ENCODE measurements at regions not wholly inside any gene's neighbourhood (a gene's known extent, or its start where the extent isn't known, plus 50 kb on each side); places are given as distances from the start of the nearest gene placed in this dataset.

DNA sequence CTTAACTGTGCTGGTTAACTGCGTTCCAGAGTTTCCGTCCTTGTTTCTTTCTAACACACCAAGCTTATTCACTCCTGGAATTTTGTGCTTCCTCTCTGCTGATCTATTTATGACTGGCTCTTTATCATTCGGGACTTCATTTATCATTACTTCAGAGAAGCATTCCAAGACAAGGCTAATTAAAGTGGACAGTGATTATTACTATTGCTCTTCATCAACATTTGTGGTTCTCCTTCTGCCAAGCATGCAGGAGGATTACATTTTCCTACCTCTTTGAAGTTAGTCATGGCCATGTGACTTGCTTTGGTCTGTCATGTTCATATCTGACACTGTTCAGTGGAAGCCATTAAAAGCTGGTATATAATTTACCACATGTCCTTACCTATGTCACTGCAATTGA, 172.4 kb upstream of the AGR3 start:
- DNase-seq, result no peak

DNA sequence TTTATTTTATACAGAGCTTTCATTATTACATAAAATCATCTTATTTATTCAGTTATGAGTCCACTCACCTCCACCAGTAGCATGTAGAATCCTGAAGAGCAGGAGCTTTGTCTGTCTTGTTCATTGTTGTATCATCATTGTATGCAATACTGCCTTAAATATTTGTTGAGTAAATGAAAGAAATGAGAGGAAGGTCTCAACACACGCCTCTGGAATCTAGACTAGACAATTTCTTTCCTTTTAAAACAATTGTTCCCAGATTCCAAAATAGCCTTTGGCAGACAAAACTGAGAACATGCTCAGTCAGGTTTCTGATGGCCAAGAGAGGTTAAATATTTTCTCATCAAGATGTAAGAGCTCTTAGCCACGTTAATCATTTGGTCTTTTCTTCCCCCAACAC, 173.1 kb upstream of the AGR3 start:
- DNase-seq, result no peak

DNA sequence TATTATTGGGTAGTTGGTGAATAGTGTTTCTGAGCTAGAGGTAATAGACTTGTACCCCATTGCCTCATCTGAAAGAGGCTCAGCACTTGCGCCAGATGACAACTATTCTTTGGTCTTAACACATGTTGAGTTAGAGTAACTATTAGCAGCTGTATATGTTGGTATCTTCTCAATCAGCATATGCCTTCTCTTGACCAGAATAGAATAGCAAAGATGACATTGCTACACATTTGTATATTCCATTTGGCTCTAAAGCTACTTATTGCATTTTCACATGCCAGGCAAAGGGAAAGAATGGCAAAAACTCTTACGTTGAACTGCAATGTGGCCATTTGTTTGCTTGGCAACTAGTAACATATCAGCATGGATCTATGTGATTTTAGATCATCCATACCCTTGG, 173.8 kb upstream of the AGR3 start:
- no peak for DNase-seq

GRCh38 chr7:17056491-17057142, 174.8 kb upstream of the AGR3 start:
- no peak for DNase-seq

GRCh38 chr7:17057143-17057509, 175.3 kb upstream of the AGR3 start:
- no peak for DNase-seq

GRCh38 chr7:17058568-17058967, 176.8 kb upstream of the AGR3 start:
- DNase-seq, result no peak

DNA sequence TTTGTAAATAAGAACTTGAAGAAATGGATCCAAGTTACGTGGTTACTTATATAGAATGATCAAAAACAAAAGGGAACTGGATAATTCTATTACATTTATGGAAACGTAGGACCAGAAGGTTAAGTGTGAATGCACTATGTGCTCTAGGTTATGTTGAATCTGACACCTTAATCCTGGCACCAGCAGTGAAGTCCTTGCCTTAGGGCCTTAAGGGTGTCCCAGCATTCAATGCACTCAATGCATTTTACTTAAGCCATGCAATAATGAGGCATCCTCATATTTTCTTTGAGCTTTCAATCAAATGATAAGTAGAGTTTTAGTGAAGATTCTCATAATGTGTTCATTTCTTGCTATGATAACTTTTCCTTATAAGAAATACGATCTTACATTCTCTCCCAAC, 178.3 kb upstream of the AGR3 start:
- no peak for DNase-seq

GRCh38 chr7:17061443-17061842, 179.7 kb upstream of the AGR3 start:
- DNase-seq, result no peak

DNA sequence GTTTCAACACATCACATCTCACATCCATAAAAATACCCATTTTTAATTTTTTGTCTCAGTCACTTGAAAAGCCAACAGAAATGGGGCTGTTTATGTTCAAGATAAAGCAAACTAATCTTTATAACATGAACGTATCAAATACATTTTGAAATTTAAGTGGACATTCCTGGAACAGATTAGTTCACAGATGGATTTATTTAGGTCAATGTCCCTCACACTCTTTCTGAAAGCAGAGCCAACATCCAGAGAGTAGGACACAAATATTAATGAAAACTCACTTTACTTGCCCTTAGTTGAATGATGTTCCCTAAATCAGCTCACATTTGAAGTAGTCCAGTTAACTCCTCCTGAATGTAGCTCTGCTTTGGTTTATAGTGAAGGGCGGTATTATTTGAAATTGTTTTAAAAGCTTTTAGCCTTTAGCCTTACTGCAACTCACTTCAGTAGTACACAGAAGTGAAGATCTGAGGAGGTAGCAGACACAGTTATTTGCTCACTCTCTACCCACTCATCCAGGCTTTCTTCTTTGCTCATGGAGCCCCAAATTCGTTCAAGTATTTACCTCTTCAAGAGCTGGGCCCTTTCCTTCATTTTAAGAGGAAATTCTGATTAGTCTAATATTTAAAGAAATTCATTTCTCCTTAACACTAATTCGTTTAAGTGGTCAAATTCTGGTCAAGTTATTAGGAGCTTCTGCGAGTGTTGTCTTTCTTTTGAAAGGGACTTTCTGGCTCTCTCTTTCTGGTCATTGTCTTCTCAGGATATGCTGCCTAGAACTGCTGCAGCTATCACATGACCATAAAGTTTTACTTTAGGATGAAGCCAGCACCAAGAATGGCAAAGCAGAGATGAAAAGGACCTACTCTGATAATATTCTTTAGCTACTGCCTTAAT, 180.6 kb upstream of the AGR3 start:
- no peak for DNase-seq

DNA sequence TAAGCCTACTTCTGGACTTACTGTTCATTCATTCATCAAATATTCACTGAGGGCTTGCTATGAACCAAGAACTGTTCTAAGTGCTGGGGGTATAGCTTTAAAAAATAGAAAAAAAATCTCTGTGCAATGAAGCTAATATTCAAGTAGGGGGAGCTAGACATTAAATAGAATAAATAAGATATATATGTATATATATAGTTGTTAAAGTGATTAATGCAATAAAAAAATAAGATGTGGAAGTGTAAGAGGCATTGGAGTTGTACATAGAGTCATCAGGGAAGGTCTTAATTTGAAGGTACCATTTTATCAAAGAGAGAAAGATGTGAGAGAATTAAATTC, 181.2 kb upstream of the AGR3 start:
- no peak for DNase-seq

DNA sequence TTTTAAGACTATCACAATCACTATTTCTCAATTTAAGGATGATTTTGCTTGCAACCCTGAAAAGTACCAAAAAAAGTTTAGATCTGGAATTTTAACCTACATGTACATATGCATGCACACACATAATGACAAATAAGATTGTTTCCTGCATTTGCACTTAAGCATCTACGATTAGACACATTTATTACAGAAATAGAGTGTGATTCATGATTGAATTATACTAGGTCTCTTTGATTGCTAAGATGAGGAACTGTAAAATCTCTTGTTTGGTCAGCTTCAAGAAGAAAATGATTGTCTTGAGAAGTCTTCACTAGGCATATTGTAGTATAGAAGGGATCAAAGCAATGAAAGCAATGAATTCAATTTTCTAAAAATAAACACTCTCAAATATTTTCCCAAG, 185.9 kb upstream of the AGR3 start:
- DNase-seq, result no peak

DNA sequence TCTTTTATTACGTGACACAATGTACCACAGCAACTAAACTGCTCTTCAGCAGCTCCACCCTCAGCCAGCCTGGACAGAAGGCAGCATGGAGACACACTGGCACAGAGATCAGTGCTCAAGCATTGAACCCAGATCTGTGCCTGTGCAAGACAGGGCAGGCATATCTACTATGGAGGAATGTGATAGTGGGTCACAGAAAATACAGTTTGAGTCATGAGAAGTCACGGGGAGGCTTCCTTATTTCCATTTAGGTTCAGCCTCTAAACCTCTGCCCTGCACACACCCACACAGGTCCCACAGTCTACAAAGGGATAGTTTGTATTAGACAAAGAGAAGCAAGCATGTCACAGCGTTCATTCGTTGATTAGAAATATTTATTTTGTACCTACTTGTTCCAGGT, 187.4 kb upstream of the AGR3 start:
- DNase-seq, result no peak

DNA sequence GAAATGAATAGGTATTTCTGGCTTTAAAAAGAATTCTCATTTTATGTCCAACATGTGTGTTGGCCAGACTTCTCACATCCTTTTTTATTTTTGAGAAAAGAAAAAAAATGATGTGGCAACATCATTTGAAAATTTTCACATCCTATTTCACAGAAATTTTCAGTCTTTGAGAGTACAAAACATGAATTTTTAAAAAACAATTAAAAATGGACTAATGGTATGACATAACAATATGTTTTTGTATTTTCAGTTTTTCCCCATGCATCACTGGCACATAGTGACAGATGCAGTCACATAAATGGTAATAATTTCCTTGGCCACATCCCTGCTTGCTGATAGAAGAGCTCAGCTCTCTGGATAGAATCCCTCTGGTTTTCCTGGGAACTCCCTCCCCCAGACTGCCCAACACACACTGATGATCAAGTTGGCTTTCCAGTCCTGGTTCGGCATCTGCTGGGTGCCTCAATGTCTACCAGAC, 188.5 kb upstream of the AGR3 start:
- DNase-seq, result no peak

- no peak for DNase-seq
These were observed 190.1 kb upstream of the AGR3 start for GRCh38 chr7:17071866-17072265.

DNA sequence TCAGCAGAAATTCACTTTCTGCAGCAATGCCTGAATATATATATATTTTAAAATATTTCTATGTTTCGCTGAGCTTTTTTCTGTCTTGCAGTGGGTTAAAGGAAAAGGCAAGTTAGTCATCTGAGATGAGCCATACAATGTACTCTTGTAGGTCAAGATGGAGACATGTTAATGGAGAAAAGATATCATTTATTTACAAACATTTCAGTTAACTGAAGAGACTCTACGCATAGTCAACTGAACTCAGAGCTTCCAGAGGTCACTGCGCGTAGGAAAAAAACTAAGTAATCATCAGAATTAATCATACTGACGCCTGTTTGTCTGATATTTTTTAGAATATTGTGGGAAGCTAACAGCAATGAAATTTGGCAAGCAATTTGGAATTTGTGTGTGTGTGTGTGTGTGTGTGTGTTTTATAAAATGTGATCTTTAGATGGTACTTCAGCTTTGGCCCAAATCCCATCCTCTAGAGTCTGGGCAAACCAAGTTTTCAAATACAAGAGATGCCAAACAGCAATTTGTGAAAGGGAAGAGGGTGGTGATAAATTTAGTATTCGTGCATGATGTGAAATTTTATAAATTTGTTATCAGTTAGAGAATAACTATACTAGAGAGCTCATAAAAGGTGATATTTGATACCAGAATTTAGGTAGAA, 193.9 kb upstream of the AGR3 start:
- DNase-seq, result no peak

- DNase-seq, result no peak
These were observed 196.5 kb upstream of the AGR3 start for GRCh38 chr7:17078298-17078697.

DNA sequence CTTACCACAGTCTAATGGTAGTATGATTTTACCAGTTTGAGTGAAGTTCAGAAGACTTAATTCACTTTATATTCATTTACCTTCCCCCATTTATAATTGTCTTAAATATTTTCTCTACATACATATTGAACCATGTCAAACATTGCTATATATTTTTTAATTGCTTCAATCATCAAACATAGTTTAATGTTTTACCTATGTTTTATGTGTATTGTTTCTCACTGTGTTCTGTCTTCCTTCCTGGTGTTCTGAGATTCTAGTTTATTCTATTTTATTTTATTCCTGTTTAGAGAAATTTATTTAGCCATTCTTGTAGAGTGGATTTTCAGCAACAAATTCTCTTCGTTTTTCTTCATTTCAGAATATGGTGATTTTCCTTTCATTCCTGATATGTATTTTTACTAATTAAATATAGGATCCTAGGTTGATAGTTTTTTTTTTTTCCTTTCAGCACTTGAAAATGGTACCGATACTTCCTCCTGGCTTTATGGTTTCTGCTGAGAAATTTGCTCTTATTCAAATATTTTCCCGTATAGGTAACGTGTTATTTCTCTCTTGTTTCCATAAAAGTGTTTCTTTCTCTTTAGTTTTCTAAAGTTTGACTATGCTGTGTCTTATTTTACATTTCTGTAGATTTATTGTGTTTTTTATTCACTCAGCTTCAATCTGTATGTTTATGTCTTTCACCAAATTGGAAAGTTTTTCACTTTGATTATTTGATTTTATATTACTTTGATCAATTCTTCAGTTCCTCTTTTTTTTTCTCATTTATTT, 201.8 kb upstream of the AGR3 start:
- no peak for DNase-seq

GRCh38 chr7:17084166-17084475, 202.3 kb upstream of the AGR3 start:
- no peak for DNase-seq

DNA sequence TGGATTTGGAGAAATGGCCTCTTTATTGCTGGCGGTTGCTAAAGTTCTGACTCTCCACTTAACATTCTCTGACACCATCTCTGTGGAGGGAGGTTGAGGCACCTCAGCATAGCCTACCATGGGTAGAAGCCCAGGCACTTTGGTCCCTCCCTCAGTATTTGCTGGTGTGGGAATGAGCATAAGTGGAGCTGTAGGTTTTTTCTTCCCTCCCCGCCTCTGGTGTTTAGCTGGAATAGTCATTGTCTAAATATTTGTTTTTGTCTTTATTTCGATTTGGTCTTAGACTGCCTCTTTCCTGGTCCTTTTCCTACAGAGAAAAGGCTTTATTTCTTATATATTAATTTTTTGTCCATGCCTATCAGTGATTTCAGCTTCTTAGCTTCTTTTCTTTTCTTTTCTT, 203.4 kb upstream of the AGR3 start:
- no peak for DNase-seq

DNA sequence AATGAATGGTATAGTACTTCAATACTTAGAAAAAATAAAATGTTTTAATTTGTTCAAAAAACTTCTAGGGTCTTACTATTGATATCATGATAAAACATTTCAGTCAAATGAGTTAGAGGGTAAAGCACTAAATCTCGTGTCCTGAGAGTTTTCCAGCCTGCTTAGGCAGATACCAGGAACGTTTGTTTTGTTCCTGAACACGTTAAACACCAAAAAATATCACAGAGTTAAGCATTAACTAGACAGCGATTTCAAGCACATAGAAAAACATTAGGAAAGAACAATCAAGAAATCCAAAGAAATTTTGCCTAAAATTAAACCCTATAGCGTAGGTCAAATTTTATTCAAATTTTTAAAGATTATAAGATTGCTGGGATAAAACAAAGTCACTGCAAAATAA, 204.6 kb upstream of the AGR3 start:
- DNase-seq, result no peak

GRCh38 chr7:17090751-17091150, 207.7 kb upstream of the AHR start:
- no peak for DNase-seq

DNA sequence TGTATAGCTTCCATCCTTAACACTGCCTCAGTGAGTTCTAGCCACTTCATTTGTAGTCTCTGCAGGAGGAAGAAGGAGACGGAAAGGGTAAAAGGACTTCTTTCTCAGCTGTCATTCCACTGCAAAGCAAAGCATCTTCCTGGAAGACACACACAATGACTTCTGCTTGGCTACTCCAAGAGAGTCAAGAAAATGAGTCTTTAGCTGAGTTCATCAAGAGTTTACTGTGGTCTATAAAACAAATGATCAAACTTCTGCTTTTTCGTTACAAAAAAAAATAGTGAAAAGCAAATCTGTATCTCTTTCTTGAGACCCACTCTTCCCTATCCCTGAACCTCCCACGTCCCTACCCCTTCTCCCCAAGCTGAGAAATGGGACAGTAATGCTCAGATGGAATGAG, 205.0 kb upstream of the AHR start:
- DNase-seq, result no peak

- DNase-seq, result no peak
These were observed 203.4 kb upstream of the AHR start for GRCh38 chr7:17094963-17095574.

Measured in NCI-H345 (cell line).